ENCODE measurements at regions not wholly inside any gene's neighbourhood (a gene's known extent, or its start where the extent isn't known, plus 50 kb on each side); places are given as distances from the start of the nearest gene placed in this dataset.
A peak's percentile ranks its signal among the peaks of the same experiment; 100 is the strongest.

DNA sequence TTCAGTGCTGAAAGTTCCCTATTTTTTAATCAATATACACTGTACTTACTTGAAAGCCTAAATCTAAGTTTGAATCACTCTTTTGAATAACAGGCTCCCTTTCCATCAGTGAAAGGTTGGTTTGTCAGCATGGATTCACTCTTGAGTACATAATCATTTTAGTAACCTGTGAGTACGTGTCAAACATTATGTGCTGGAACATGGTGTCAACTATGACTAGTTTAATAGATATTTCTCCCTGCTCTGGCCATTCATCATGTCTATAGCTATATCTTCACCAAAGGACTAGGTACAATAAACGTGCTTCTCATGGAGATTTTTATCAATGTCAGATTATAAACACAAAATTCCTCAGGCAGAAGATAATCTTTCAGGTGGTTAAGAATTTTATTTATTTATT lies 61.7 kb upstream of the MDFIC start:
- TF ChIP-seq, protein P1, sequence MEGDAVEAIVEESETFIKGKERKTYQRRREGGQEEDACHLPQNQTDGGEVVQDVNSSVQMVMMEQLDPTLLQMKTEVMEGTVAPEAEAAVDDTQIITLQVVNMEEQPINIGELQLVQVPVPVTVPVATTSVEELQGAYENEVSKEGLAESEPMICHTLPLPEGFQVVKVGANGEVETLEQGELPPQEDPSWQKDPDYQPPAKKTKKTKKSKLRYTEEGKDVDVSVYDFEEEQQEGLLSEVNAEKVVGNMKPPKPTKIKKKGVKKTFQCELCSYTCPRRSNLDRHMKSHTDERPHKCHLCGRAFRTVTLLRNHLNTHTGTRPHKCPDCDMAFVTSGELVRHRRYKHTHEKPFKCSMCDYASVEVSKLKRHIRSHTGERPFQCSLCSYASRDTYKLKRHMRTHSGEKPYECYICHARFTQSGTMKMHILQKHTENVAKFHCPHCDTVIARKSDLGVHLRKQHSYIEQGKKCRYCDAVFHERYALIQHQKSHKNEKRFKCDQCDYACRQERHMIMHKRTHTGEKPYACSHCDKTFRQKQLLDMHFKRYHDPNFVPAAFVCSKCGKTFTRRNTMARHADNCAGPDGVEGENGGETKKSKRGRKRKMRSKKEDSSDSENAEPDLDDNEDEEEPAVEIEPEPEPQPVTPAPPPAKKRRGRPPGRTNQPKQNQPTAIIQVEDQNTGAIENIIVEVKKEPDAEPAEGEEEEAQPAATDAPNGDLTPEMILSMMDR (conservative IDR thresholded peaks at IDR 0.05; ENCODE audit: low read depth, low read length): no peak
- DNase-seq (ENCODE audit: low read depth): no peak
- H3K4me3 ChIP-seq (ENCODE audit: low read depth, low read length): no peak overlapping the region

DNA sequence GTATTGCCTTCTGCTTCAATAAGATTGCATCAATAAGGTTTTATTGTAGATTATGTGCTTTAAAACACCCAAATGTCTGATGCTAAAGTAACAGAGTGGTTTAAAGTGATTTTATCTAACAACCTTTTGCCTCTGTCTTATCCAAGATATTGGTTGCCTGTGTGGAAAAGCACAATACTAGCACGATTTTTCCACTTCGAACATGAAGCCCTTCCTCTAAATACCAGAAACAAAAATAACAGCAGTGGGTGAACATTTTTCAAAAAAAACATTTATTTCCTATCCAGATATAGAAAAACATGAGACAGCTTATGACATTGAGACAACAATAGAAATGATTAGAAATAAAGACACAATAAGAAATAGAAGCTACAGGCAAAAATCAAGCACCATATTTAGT lies 59.5 kb upstream of the MDFIC start:
- no peak for DNase-seq (ENCODE audit: low read depth)
- TF ChIP-seq, protein P1 (conservative IDR thresholded peaks at IDR 0.05; ENCODE audit: low read depth, low read length): no peak
- H3K4me3 ChIP-seq (ENCODE audit: low read depth, low read length): no peak overlapping the region

DNA sequence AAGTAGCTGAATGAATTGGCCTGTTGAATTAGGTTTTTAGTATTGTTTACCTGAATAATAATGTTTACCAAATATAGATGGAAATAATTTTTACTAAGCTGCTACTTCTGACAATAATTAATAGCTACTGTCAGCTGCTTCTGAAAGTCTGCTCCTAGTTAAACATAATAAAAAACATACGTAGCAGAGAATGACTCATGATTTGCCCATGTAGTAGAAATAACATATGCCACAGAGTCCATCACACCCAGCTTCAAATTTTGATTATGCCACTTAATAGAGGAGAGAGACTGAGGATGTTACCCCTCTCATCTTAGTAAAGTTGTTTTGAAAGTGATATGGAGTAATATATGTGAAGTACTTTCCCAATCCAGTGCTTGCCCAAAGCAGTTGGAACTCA lies 57.6 kb upstream of the MDFIC start:
- TF ChIP-seq, protein P1 (conservative IDR thresholded peaks at IDR 0.05; ENCODE audit: low read depth, low read length): no peak
- no peak overlapping the region for H3K4me3 ChIP-seq (ENCODE audit: low read depth, low read length)
- DNase-seq (ENCODE audit: low read depth): no peak

DNA sequence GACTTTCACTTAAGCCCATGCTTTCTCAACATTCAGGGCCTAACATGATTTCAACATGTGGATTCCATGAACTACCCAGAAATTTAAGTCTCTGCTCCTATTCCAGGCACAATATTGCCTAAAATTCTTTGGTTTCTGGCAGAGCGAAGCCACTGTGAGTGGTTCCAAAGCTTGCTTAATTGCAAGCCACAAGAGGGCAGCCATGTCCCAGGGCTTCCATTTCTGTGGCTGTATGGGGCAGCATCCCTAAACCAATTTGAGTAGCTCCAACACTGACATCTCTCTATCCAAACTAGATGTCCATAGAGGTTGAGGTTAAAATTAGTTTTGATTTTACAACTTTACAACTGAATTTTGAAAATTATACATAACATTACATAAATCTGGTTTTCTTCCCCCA lies 56.3 kb upstream of the MDFIC start:
- no peak overlapping the region for H3K4me3 ChIP-seq (ENCODE audit: low read depth, low read length)
- peak; percentile 81 for DNase-seq (ENCODE audit: low read depth)
- TF ChIP-seq, protein P1 (conservative IDR thresholded peaks at IDR 0.05; ENCODE audit: low read depth, low read length): peak; percentile 99

All from choroid plexus epithelial cell (primary cell).